ENCODE measurements at regions not wholly inside any gene's neighbourhood (a gene's known extent, or its start where the extent isn't known, plus 50 kb on each side); places are given as distances from the start of the nearest gene placed in this dataset.

- TF ChIP-seq YY1 (IDR thresholded peaks at IDR 0.05; ENCODE audit: insufficient read depth, insufficient read length) (no peak), ZNF274 (IDR thresholded peaks at IDR 0.05; ENCODE audit: low read depth, low read length) (no peak), SUZ12 (IDR thresholded peaks at IDR 0.05; ENCODE audit: extremely low read depth, insufficient read depth, insufficient read length) (no peak)
Measured at GRCh38 chr14:34069854-34070582, 119.1 kb upstream of the EGLN3 start.

Measured in NT2/D1 (cell line).